ENCODE measurements at regions not wholly inside any gene's neighbourhood (a gene's known extent, or its start where the extent isn't known, plus 50 kb on each side); places are given as distances from the start of the nearest gene placed in this dataset.
"Not testable (repeated sequence)": the region's sequence is repeated elsewhere in the genome, so short reads cannot be mapped to it uniquely, and the experiment has no call there.

- DNase-seq (ENCODE audit: low read depth, low spot score) (no peak), FAIRE-seq (no peak), ATAC-seq (no peak)
- ChIA-PET SMC1A (ENCODE audit: uncharacterized antibody, unreplicated experiment) (no interaction called here), POLR2A (no interaction called here), RAD21 (ENCODE audit: unreplicated experiment) (no interaction called here), CTCF (no interaction called here)
- Histone ChIP-seq H3K4me3 (no peak overlapping the region), H3K9me3 (replicated peaks; ENCODE audit: control insufficient read depth, insufficient read depth, low read length) (no peaks in the 10 kb centered on the region; the same call in 2 of the 3 replicates), H3K27ac (ENCODE audit: control insufficient read depth, insufficient read depth) (no peak overlapping the region), H3K79me2 (ENCODE audit: control insufficient read depth, insufficient read depth, low read length) (no peaks in the 10 kb centered on the region), H4K20me1 (ENCODE audit: control insufficient read depth, insufficient read depth) (no peaks in the 10 kb centered on the region), H2AFZ (ENCODE audit: control insufficient read depth, low read depth, low read length) (no peak overlapping the region), H3K36me3 (ENCODE audit: control insufficient read depth in 2 of 2, insufficient read depth in 2 of 2, low read length in 1 of 2) (no peaks in the 10 kb centered on the region), H3K4me2 (ENCODE audit: control insufficient read depth, insufficient read depth) (no peak overlapping the region), H3K4me1 (ENCODE audit: control insufficient read depth, insufficient read depth, low read length) (no peaks in the 10 kb centered on the region), H3K9ac (ENCODE audit: control insufficient read depth, insufficient read depth, low read length) (no peak overlapping the region), H3K27me3 (replicated peaks in 1 of 2; ENCODE audit: control insufficient read depth in 2 of 2, insufficient read depth in 2 of 2, low read length in 1 of 2) (no peaks in the 10 kb centered on the region)
- in situ Hi-C loops (cut with MboI) = no loop called here
- TF ChIP-seq MYB (IDR thresholded peaks at IDR 0.05; ENCODE audit: borderline replicate concordance, low read depth, low read length) = no peak
- TF ChIP-seq BRCA1 (IDR thresholded peaks at IDR 0.05; ENCODE audit: low read depth, low read length) = no peak
- TF ChIP-seq POLR2A (IDR thresholded peaks at IDR 0.05; ENCODE audit: low read depth, low read length) = no peak
- TF ChIP-seq ETV6 (conservative IDR thresholded peaks at IDR 0.05 in 1 of 2, IDR thresholded peaks at IDR 0.05 in 1 of 2; ENCODE audit: borderline replicate concordance in 1 of 2, low read depth in 1 of 2) = no peak
- no peak for TF ChIP-seq TCF7 (IDR thresholded peaks at IDR 0.05; ENCODE audit: borderline replicate concordance)
- no peak for TF ChIP-seq SMC3 (IDR thresholded peaks at IDR 0.05; ENCODE audit: borderline replicate concordance, low read length)
- no peak for TF ChIP-seq SREBF1 (IDR thresholded peaks at IDR 0.05; ENCODE audit: low read length)
- TF ChIP-seq RELA (IDR thresholded peaks at IDR 0.05; ENCODE audit: borderline replicate concordance, partially characterized antibody) = no peak
- TF ChIP-seq PRDM15 (CRISPR knock-in tag; IDR thresholded peaks at IDR 0.05) = no peak
- TF ChIP-seq USF2 (IDR thresholded peaks at IDR 0.05; ENCODE audit: borderline replicate concordance, low read depth, low read length) = no peak
- no peak for TF ChIP-seq ZNF622 (IDR thresholded peaks at IDR 0.05)
- no peak for TF ChIP-seq LARP7 (IDR thresholded peaks at IDR 0.05)
- no peak for TF ChIP-seq NFYA (IDR thresholded peaks at IDR 0.05; ENCODE audit: borderline replicate concordance, low read depth, low read length)
- 22% methylated on average over 14 of the region's 14 CpGs for WGBS (ENCODE audit: insufficient coverage, insufficient replicate concordance, low lambda C conversion rate, missing lambda C conversion rate)
- intact Hi-C loops (cut with micrococcal nuclease; ENCODE audit: unreplicated experiment) = no loop called here
- BruUV-seq (replicated peaks) = no TSS peak
Observed at GRCh38 chr9:65409471-65409980, 124.5 kb upstream of the FOXD4L5 start.

- 42% methylated on average over 14 of the region's 14 CpGs for WGBS (ENCODE audit: insufficient coverage, insufficient replicate concordance, low lambda C conversion rate, missing lambda C conversion rate)
- CTCF ChIA-PET = not testable (repeated sequence)
Observed at GRCh38 chr9:65408806-65409205, 123.8 kb upstream of the FOXD4L5 start.

More at GRCh38 chr9:65408806-65409205, 123.8 kb upstream of the FOXD4L5 start:
- H4K20me1 ChIP-seq (ENCODE audit: control insufficient read depth, insufficient read depth); H3K4me3 ChIP-seq; intact Hi-C loops (cut with micrococcal nuclease; ENCODE audit: unreplicated experiment); DNase-seq (ENCODE audit: low read depth, low spot score); H3K4me1 ChIP-seq (ENCODE audit: control insufficient read depth, insufficient read depth, low read length); H3K9ac ChIP-seq (ENCODE audit: control insufficient read depth, insufficient read depth, low read length); FAIRE-seq; SMC1A ChIA-PET (ENCODE audit: uncharacterized antibody, unreplicated experiment); ATAC-seq; BruUV-seq (replicated peaks); H3K79me2 ChIP-seq (ENCODE audit: control insufficient read depth, insufficient read depth, low read length); RAD21 ChIA-PET (ENCODE audit: unreplicated experiment); H3K36me3 ChIP-seq (ENCODE audit: control insufficient read depth in 2 of 2, insufficient read depth in 2 of 2, low read length in 1 of 2); H2AFZ ChIP-seq (ENCODE audit: control insufficient read depth, low read depth, low read length); POLR2A ChIA-PET; H3K9me3 ChIP-seq (replicated peaks; ENCODE audit: control insufficient read depth, insufficient read depth, low read length); in situ Hi-C loops (cut with MboI); H3K27ac ChIP-seq (ENCODE audit: control insufficient read depth, insufficient read depth); H3K27me3 ChIP-seq (replicated peaks in 1 of 2; ENCODE audit: control insufficient read depth in 2 of 2, insufficient read depth in 2 of 2, low read length in 1 of 2); H3K4me2 ChIP-seq (ENCODE audit: control insufficient read depth, insufficient read depth): not testable (repeated sequence)

Data from GM12878 (cell line).